GM12878 (cell line): ENCODE measurements at regions not wholly inside any gene's neighbourhood (a gene's known extent, or its start where the extent isn't known, plus 50 kb on each side); places are given as distances from the start of the nearest gene placed in this dataset.
A peak's percentile ranks its signal among the peaks of the same experiment; 100 is the strongest.

Experiments
- ATAC-seq: fragments of 200-7000 bp; cut with Tn5 transposase; 3 replicates; pipeline ENCODE4 v1.9.1; 2020; ENCODE audit warnings: mild to moderate bottlenecking, moderate library complexity
- BruUV-seq: library from RNA; stranded (reverse); fragments of 400-500 nt; replicated peaks from 2 replicates; lab custom pipeline; 2021; lab: Mats Ljungman, UMichigan
- CTCF ChIA-PET: fragments of 300-600 bp; sonication (Branson Sonifier 250); formaldehyde crosslinking; extraction: SDS; loops from one replicate; lab custom pipeline; 2021; ENCODE audit warnings: inconsistent platforms; lab: Yijun Ruan, JAX
- POLR2A ChIA-PET: fragments of 350-600 bp; formaldehyde crosslinking; extraction: SDS; loops from one replicate; lab custom pipeline; 2021; ENCODE audit warnings: inconsistent platforms; lab: Charles Lee
- RAD21 ChIA-PET: fragments of 300-600 bp; sonication (Branson Sonifier 250); formaldehyde crosslinking; loops from one replicate; lab custom pipeline; 2023; ENCODE audit warnings: antibody characterized with exemption; ENCODE audit not compliant: unreplicated experiment; lab: Charles Lee
- SMC1A ChIA-PET: fragments of 300-600 bp; sonication (Branson Sonifier 250); formaldehyde crosslinking; loops from one replicate; lab custom pipeline; 2023; ENCODE audit not compliant: unreplicated experiment, uncharacterized antibody; lab: Charles Lee
- DNase-seq: peaks from one replicate; pipeline ENCODE4 v3.0.0-alpha.2; 2011; ENCODE audit warnings: low read depth, low spot score
- FAIRE-seq: peaks from 3 replicates; lab custom pipeline; 2011; peaks lifted over from hg19 to GRCh38; lab: Jason Lieb, UNC
- H2AFZ ChIP-seq: 2 replicates; pipeline ENCODE4 v1.6.0; 2011; ENCODE audit warnings: low read depth, low read length, control low read depth; ENCODE audit not compliant: control insufficient read depth
- H3K27ac ChIP-seq: 2 replicates; pipeline ENCODE4 v1.5.1; 2011; ENCODE audit warnings: control low read depth; ENCODE audit not compliant: control insufficient read depth, insufficient read depth
- H3K27me3 ChIP-seq, 2 experiments: replicated peaks in 1 of 2; 2 replicates each; pipeline versions ENCODE4 v1.6.0 to v1.6.1; 2011; ENCODE audit warnings: low read length in 1 of 2; ENCODE audit not compliant: control insufficient read depth in 2 of 2, insufficient read depth in 2 of 2
- H3K36me3 ChIP-seq, 2 experiments: 2 replicates each; pipeline ENCODE4 v1.5.1; 2011; ENCODE audit warnings: low read length in 1 of 2; ENCODE audit not compliant: control insufficient read depth in 2 of 2, insufficient read depth in 2 of 2
- H3K4me1 ChIP-seq: 2 replicates; pipeline ENCODE4 v1.6.1; 2011; ENCODE audit warnings: mild to moderate bottlenecking, low read length, moderate library complexity, mixed read lengths; ENCODE audit not compliant: control insufficient read depth, insufficient read depth
- H3K4me2 ChIP-seq: 2 replicates; pipeline ENCODE4 v1.6.0; 2011; ENCODE audit warnings: control low read depth; ENCODE audit not compliant: control insufficient read depth, insufficient read depth
- H3K4me3 ChIP-seq: fragments of 200-600 bp; sonication (generic); 2 replicates; pipeline ENCODE4 v1.5.1; 2016
- H3K79me2 ChIP-seq: 2 replicates; pipeline ENCODE4 v1.6.0; 2011; ENCODE audit warnings: low read length; ENCODE audit not compliant: control insufficient read depth, insufficient read depth
- H3K9ac ChIP-seq: 2 replicates; pipeline ENCODE4 v1.8.0; 2011; ENCODE audit warnings: low read length, control low read depth, mixed read lengths; ENCODE audit not compliant: control insufficient read depth, insufficient read depth
- H3K9me3 ChIP-seq: replicated peaks from 3 replicates; pipeline ENCODE4 v1.5.1; 2011; ENCODE audit warnings: mild to moderate bottlenecking, low read length; ENCODE audit not compliant: control insufficient read depth, insufficient read depth
- H4K20me1 ChIP-seq: 2 replicates; pipeline ENCODE4 v1.6.0; 2011; ENCODE audit not compliant: control insufficient read depth, insufficient read depth
- BRCA1 ChIP-seq: IDR thresholded peaks from 2 replicates; pipeline ENCODE4 v1.6.1; 2011; ENCODE audit warnings: low read depth, low read length, improper control_type of control experiment
- CREM ChIP-seq: IDR thresholded peaks from 2 replicates; pipeline ENCODE4 v1.6.1; 2014; ENCODE audit warnings: antibody characterized with exemption, low read depth
- ELK1 ChIP-seq: IDR thresholded peaks from 2 replicates; pipeline ENCODE4 v1.6.1; 2012; ENCODE audit warnings: low read depth, low read length, improper control_type of control experiment
- FOXK2 ChIP-seq: fragments of 450-650 bp; IDR thresholded peaks from 2 replicates; pipeline ENCODE4 v1.6.1; 2017; ENCODE audit warnings: mild to moderate bottlenecking, moderate library complexity
- HCFC1 ChIP-seq: fragments of 150-350 bp; IDR thresholded peaks from 2 replicates; pipeline ENCODE4 v1.6.1; 2014; ENCODE audit warnings: low read length
- PML ChIP-seq: IDR thresholded peaks from 2 replicates; pipeline ENCODE4 v1.6.1; 2012; ENCODE audit warnings: low read length, inconsistent platforms
- PRDM15 ChIP-seq: fragments of 450-650 bp; formaldehyde crosslinking; IDR thresholded peaks from 2 replicates; pipeline ENCODE4 v1.4.0; 2020; ENCODE audit warnings: mild to moderate bottlenecking, moderate library complexity
- RAD21 ChIP-seq: IDR thresholded peaks from 2 replicates; pipeline ENCODE4 v1.6.1; 2011; ENCODE audit warnings: mild to moderate bottlenecking, low read depth, low read length, moderate library complexity; ENCODE audit not compliant: insufficient read depth
- RB1 ChIP-seq: fragments of 450-650 bp; formaldehyde crosslinking; IDR thresholded peaks from 2 replicates; pipeline ENCODE4 v1.6.1; 2017; ENCODE audit warnings: mild to moderate bottlenecking, borderline replicate concordance
- RELB ChIP-seq: fragments of 450-650 bp; IDR thresholded peaks from 2 replicates; pipeline ENCODE4 v1.6.1; 2017; ENCODE audit warnings: low read depth, mild to moderate bottlenecking, moderate library complexity
- SMC3 ChIP-seq: IDR thresholded peaks from 2 replicates; pipeline ENCODE4 v1.6.1; 2011; ENCODE audit warnings: low read length, improper control_type of control experiment, borderline replicate concordance
- STAT3 ChIP-seq: IDR thresholded peaks from 2 replicates; pipeline ENCODE4 v1.6.1; 2011; ENCODE audit warnings: low read depth, low read length, improper control_type of control experiment
- WGBS: methylation state at CpG from one replicate; pipeline ENCODE4 v1.1.6; 2016; ENCODE audit warnings: low lambda C conversion rate; ENCODE audit not compliant: insufficient replicate concordance, insufficient coverage; ENCODE audit errors: missing lambda C conversion rate; 5-methylcytosine and 5-hydroxymethylcytosine counted together
- in situ Hi-C: fragments of 300-500 bp; cut with MboI; formaldehyde crosslinking; loops from 9 replicates; pipeline ENCODE4 v1.14.3; 2018; ENCODE audit warnings: mixed read lengths
- intact Hi-C: fragments of 100-400 bp; cut with micrococcal nuclease; formaldehyde crosslinking; loops from one replicate; pipeline ENCODE4 v1.14.2; 2022; ENCODE audit not compliant: unreplicated experiment

- no peak overlapping the region for H2AFZ ChIP-seq
- intact Hi-C loops (no loop called here), in situ Hi-C loops (no loop called here)
- ChIA-PET SMC1A (no interaction called here), POLR2A (no interaction called here), RAD21 (no interaction called here), CTCF (interaction anchor here (1.5 kb wide), 1 partner anchor 8 kb away, joined by 4 read pairs; no protein-coding TSS in a partner anchor)
- no peaks in the 10 kb centered on the region for H4K20me1 ChIP-seq
- BruUV-seq = no TSS peak
- WGBS = 42% methylated on average over 2 of the region's 2 CpGs
- FAIRE-seq = no peak
- TF ChIP-seq RELB (no peak), STAT3 (no peak), CREM (no peak), ELK1 (no peak)
- H3K4me3 ChIP-seq = no peak overlapping the region
- no peak for DNase-seq
- peaks cover 15% of the 10 kb centered on the region for H3K4me1 ChIP-seq
- ATAC-seq = peak; percentile 44
- H3K4me2 ChIP-seq = no peak overlapping the region
- H3K27me3 ChIP-seq = no peaks in the 10 kb centered on the region
- H3K9ac ChIP-seq = no peak overlapping the region
- no peaks in the 10 kb centered on the region; a peak in 2 of 4 replicates for H3K36me3 ChIP-seq
- H3K9me3 ChIP-seq = no peaks in the 10 kb centered on the region
- H3K79me2 ChIP-seq = no peaks in the 10 kb centered on the region
- H3K27ac ChIP-seq = no peak overlapping the region
Measured at GRCh38 chr19:34306213-34306661, 51.9 kb downstream of the GARRE1 start.

GRCh38 chr19:34306824-34307223 lies 52.5 kb downstream of the GARRE1 start:
- H3K27me3 ChIP-seq = no peaks in the 10 kb centered on the region
- RAD21 ChIA-PET = no interaction called here
- TF ChIP-seq FOXK2 = no peak
- no peak for TF ChIP-seq PRDM15
- no peak for TF ChIP-seq RB1
- no peak for TF ChIP-seq SMC3
- no peak for TF ChIP-seq HCFC1
- no peak for TF ChIP-seq BRCA1
- no peak for TF ChIP-seq RAD21
- TF ChIP-seq PML = no peak
- DNase-seq = no peak
- in situ Hi-C loops = no loop called here
- no peak for FAIRE-seq
- intact Hi-C loops = no loop called here
- no peaks in the 10 kb centered on the region for H3K79me2 ChIP-seq
- SMC1A ChIA-PET = no interaction called here
- no peak for ATAC-seq
- peaks cover 15% of the 10 kb centered on the region for H3K4me1 ChIP-seq
- H2AFZ ChIP-seq = no peak overlapping the region
- H4K20me1 ChIP-seq = no peaks in the 10 kb centered on the region
- H3K4me2 ChIP-seq = no peak overlapping the region
- WGBS = 81% methylated on average over 6 of the region's 6 CpGs
- no peaks in the 10 kb centered on the region; a peak in 2 of 4 replicates for H3K36me3 ChIP-seq
- CTCF ChIA-PET = no interaction called here
- no TSS peak for BruUV-seq
- POLR2A ChIA-PET = no interaction called here
- no peak overlapping the region for H3K4me3 ChIP-seq
- H3K9me3 ChIP-seq = no peaks in the 10 kb centered on the region
- no peak overlapping the region for H3K27ac ChIP-seq
- no peak overlapping the region for H3K9ac ChIP-seq
